ENCODE measurements at regions not wholly inside any gene's neighbourhood (a gene's known extent, or its start where the extent isn't known, plus 50 kb on each side); places are given as distances from the start of the nearest gene placed in this dataset.

DNA sequence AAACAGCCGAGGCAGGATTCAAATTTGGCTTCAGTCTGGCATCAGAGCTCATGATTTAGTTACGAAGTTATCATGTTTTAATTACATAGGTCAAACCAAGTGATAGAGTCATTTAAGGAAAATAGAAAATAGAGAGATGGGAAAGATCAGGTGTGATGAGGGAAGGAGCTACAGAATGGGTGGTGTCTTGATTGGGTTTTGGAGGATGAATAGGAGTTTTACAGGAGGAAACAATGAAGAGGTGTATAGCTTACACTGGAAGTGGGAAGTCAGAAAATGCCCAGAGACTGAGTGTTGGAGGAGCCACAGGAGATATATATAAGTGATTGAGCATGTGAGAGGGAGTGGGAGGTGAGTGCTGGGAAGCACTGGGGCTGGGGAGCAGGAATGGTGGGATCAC, 264.2 kb upstream of the TNP1 start:
- intact Hi-C loops (cut with DNase I; ENCODE audit: low total_unique reads): no loop called here
- Histone ChIP-seq H3K4me3 (no peak overlapping the region), H3K4me1 (no peaks in the 10 kb centered on the region), H3K27me3 (no peaks in the 10 kb centered on the region), H3K36me3 (no peaks in the 10 kb centered on the region), H3K27ac (no peak overlapping the region), H3K9me3 (no peaks in the 10 kb centered on the region)
- WGBS, 5 donors: 76 to 87% (median 84%) methylated on average over 2 of the region's 2 CpGs
- TF ChIP-seq EP300 (IDR thresholded peaks at IDR 0.05): no peak
- no peak for DNase-seq

DNA sequence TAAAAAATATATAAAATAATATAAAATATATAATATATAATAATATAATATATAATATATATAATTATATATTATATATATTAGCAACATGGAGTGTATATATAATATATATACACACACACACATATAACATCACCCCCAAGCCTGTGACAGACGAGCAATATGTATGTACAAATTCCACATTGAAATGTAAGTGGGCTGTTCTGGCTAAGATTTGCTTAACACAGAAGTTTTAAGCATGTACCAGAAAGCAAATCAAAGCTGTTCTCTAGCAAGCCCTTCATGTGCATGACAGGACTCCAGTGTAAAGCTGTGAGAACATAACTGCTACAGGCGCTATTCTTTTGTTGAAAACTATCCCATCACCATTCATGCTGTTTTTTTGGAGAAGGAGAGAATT, 261.7 kb upstream of the TNP1 start:
- no peaks in the 10 kb centered on the region for H3K9me3 ChIP-seq
- H3K4me3 ChIP-seq: no peak overlapping the region
- no peak overlapping the region for H3K27ac ChIP-seq
- no peak for DNase-seq
- intact Hi-C loops (cut with DNase I; ENCODE audit: low total_unique reads): no loop called here
- H3K27me3 ChIP-seq: no peaks in the 10 kb centered on the region
- H3K4me1 ChIP-seq: no peaks in the 10 kb centered on the region
- H3K36me3 ChIP-seq: no peaks in the 10 kb centered on the region
- WGBS, 5 donors: 61 to 98% (median 97%) methylated on average over 2 of the region's 2 CpGs
- no peak for TF ChIP-seq EP300 (IDR thresholded peaks at IDR 0.05)
- no peak for TF ChIP-seq POLR2A (IDR thresholded peaks at IDR 0.05)
- no peak for TF ChIP-seq POLR2AphosphoS5 (IDR thresholded peaks at IDR 0.05)
- no peak for TF ChIP-seq CTCF (IDR thresholded peaks at IDR 0.05)

- Histone ChIP-seq H3K4me1 (no peaks in the 10 kb centered on the region), H3K27me3 (no peaks in the 10 kb centered on the region), H3K36me3 (no peaks in the 10 kb centered on the region), H3K27ac (no peak overlapping the region), H3K4me3 (no peak overlapping the region), H3K9me3 (no peaks in the 10 kb centered on the region)
- DNase-seq: no peak
- intact Hi-C loops (cut with DNase I; ENCODE audit: low total_unique reads): no loop called here
- WGBS, 5 donors: 78 to 88% (median 81%) methylated on average over 4 of the region's 4 CpGs
- TF ChIP-seq POLR2AphosphoS5 (IDR thresholded peaks at IDR 0.05): no peak
- no peak for TF ChIP-seq EP300 (IDR thresholded peaks at IDR 0.05)
- no peak for TF ChIP-seq POLR2A (IDR thresholded peaks at IDR 0.05)
- TF ChIP-seq CTCF (IDR thresholded peaks at IDR 0.05): no peak
Measured at GRCh38 chr2:217120429-217120828, 260.6 kb upstream of the TNP1 start.

GRCh38 chr2:217118559-217119284, 258.9 kb upstream of the TNP1 start:
- Histone ChIP-seq H3K9me3 (no peaks in the 10 kb centered on the region), H3K36me3 (no peaks in the 10 kb centered on the region), H3K27ac (no peak overlapping the region), H3K4me3 (no peak overlapping the region), H3K27me3 (no peaks in the 10 kb centered on the region), H3K4me1 (no peaks in the 10 kb centered on the region)
- intact Hi-C loops (cut with DNase I; ENCODE audit: low total_unique reads): no loop called here
- TF ChIP-seq POLR2A (IDR thresholded peaks at IDR 0.05) (no peak), EP300 (IDR thresholded peaks at IDR 0.05) (no peak), POLR2AphosphoS5 (IDR thresholded peaks at IDR 0.05) (no peak), CTCF (IDR thresholded peaks at IDR 0.05) (no peak)
- DNase-seq: no peak
- WGBS, 5 donors: 78 to 88% (median 82%) methylated on average over 7 of the region's 7 CpGs

DNA sequence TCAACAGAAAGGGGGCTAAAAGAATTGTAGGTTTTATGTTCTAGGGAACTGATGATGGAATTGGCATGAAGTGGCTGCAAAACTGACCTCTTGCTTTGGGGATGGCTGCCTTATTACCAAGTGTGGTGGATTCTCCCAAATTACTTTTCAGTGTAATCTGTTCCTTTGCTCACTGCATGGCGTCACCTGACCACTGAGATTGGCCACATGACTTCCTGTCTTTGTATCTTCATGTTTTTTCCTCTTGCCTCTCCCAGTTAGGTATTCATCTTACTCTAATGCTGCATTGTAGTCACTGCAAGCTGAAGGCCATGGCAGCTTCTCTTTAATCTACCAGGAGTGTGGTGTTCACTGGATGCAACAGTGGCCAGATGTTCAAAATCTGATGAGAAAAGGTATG, 257.7 kb upstream of the TNP1 start:
- no peak overlapping the region for H3K27ac ChIP-seq
- WGBS, 5 donors: 75 to 89% (median 80%) methylated on average over 1 of the region's 1 CpG
- no peak for TF ChIP-seq POLR2A (IDR thresholded peaks at IDR 0.05)
- TF ChIP-seq EP300 (IDR thresholded peaks at IDR 0.05): no peak
- TF ChIP-seq CTCF (IDR thresholded peaks at IDR 0.05): no peak
- TF ChIP-seq POLR2AphosphoS5 (IDR thresholded peaks at IDR 0.05): no peak
- H3K4me1 ChIP-seq: no peaks in the 10 kb centered on the region
- no peaks in the 10 kb centered on the region for H3K9me3 ChIP-seq
- H3K4me3 ChIP-seq: no peak overlapping the region
- intact Hi-C loops (cut with DNase I; ENCODE audit: low total_unique reads): no loop called here
- DNase-seq: no peak
- H3K27me3 ChIP-seq: no peaks in the 10 kb centered on the region
- no peaks in the 10 kb centered on the region for H3K36me3 ChIP-seq
